HEK293 (cell line): ENCODE measurements at regions not wholly inside any gene's neighbourhood (a gene's known extent, or its start where the extent isn't known, plus 50 kb on each side); places are given as distances from the start of the nearest gene placed in this dataset.

Experiments used
- ZNF529 ChIP-seq: fragments of 450-650 bp; formaldehyde crosslinking; IDR thresholded peaks from 2 replicates; pipeline ENCODE4 v1.5.1; 2017; ENCODE audit warnings: missing genetic modification characterization, missing biosample characterization; ENCODE audit not compliant: insufficient replicate concordance
- TF ChIP-seq, protein P1 (sequence below): fragments of 450-650 bp; formaldehyde crosslinking; IDR thresholded peaks from 2 replicates; pipeline ENCODE4 v1.5.1; 2016; ENCODE audit warnings: missing biosample characterization, missing genetic modification characterization
- TF ChIP-seq, protein P2 (sequence below): fragments of 450-650 bp; formaldehyde crosslinking; conservative IDR thresholded peaks from 2 replicates; pipeline ENCODE4 v1.5.1; 2016; ENCODE audit warnings: low read depth, missing biosample characterization, missing genetic modification characterization

DNA sequence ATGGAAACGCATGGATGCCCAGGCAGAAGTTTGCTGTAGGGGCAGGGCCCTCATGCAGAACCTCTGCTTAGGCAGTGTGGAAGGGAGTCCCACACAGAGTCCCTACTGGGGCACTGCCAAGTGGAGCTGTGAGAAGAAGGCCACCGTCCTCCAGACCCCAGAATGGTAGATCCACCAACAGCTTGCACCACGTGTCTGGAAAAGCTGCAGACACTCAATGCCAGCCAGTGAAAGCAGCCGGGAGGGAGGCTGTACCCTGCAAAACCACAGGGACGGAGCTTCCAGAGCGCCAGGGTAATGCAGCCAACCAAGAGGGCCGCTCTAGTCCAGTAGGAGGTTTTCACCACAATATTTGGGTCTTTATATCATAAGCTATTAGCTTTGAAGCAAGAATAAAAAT, 97.1 kb upstream of the IQSEC1 start:
- TF ChIP-seq, protein P1, sequence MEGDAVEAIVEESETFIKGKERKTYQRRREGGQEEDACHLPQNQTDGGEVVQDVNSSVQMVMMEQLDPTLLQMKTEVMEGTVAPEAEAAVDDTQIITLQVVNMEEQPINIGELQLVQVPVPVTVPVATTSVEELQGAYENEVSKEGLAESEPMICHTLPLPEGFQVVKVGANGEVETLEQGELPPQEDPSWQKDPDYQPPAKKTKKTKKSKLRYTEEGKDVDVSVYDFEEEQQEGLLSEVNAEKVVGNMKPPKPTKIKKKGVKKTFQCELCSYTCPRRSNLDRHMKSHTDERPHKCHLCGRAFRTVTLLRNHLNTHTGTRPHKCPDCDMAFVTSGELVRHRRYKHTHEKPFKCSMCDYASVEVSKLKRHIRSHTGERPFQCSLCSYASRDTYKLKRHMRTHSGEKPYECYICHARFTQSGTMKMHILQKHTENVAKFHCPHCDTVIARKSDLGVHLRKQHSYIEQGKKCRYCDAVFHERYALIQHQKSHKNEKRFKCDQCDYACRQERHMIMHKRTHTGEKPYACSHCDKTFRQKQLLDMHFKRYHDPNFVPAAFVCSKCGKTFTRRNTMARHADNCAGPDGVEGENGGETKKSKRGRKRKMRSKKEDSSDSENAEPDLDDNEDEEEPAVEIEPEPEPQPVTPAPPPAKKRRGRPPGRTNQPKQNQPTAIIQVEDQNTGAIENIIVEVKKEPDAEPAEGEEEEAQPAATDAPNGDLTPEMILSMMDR: no peak
- TF ChIP-seq, protein P2, sequence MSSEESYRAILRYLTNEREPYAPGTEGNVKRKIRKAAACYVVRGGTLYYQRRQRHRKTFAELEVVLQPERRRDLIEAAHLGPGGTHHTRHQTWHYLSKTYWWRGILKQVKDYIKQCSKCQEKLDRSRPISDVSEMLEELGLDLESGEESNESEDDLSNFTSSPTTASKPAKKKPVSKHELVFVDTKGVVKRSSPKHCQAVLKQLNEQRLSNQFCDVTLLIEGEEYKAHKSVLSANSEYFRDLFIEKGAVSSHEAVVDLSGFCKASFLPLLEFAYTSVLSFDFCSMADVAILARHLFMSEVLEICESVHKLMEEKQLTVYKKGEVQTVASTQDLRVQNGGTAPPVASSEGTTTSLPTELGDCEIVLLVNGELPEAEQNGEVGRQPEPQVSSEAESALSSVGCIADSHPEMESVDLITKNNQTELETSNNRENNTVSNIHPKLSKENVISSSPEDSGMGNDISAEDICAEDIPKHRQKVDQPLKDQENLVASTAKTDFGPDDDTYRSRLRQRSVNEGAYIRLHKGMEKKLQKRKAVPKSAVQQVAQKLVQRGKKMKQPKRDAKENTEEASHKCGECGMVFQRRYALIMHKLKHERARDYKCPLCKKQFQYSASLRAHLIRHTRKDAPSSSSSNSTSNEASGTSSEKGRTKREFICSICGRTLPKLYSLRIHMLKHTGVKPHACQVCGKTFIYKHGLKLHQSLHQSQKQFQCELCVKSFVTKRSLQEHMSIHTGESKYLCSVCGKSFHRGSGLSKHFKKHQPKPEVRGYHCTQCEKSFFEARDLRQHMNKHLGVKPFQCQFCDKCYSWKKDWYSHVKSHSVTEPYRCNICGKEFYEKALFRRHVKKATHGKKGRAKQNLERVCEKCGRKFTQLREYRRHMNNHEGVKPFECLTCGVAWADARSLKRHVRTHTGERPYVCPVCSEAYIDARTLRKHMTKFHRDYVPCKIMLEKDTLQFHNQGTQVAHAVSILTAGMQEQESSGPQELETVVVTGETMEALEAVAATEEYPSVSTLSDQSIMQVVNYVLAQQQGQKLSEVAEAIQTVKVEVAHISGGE (tag by site-specific recombination): no peak
- no peak for TF ChIP-seq ZNF529
